Osteocyte (in vitro differentiated cells): ENCODE measurements at regions not wholly inside any gene's neighbourhood (a gene's known extent, or its start where the extent isn't known, plus 50 kb on each side); places are given as distances from the start of the nearest gene placed in this dataset.
A peak's percentile ranks its signal among the peaks of the same experiment; 100 is the strongest.

Experiments used
- DNase-seq: peaks from one replicate; pipeline ENCODE4 v3.0.0; 2021; ENCODE audit warnings: mixed read lengths; ENCODE audit not compliant: unreplicated experiment; ENCODE audit errors: extremely low spot score
- H3K27ac Mint-ChIP-seq: one replicate; pipeline ENCODE4 v1.8.0; 2021; ENCODE audit warnings: mild to moderate bottlenecking, mixed read lengths; ENCODE audit not compliant: unreplicated experiment
- H3K27me3 Mint-ChIP-seq: one replicate; pipeline ENCODE4 v1.8.0; 2021; ENCODE audit warnings: mixed read lengths; ENCODE audit not compliant: unreplicated experiment
- H3K36me3 Mint-ChIP-seq: one replicate; pipeline ENCODE4 v1.8.0; 2021; ENCODE audit warnings: mixed read lengths; ENCODE audit not compliant: unreplicated experiment
- H3K4me1 Mint-ChIP-seq: one replicate; pipeline ENCODE4 v1.8.0; 2021; ENCODE audit warnings: mixed read lengths; ENCODE audit not compliant: unreplicated experiment
- H3K4me3 Mint-ChIP-seq: one replicate; pipeline ENCODE4 v1.8.0; 2021; ENCODE audit warnings: mild to moderate bottlenecking, moderate library complexity, mixed read lengths; ENCODE audit not compliant: unreplicated experiment
- H3K9me3 Mint-ChIP-seq: one replicate; pipeline ENCODE4 v1.8.0; 2021; ENCODE audit warnings: mixed read lengths; ENCODE audit not compliant: unreplicated experiment
- TF ChIP-seq, protein P1 (sequence below): fragments of 200-600 bp; sonication (generic); IDR thresholded peaks from 2 replicates; pipeline ENCODE4 v1.5.0; 2021; ENCODE audit warnings: antibody characterized with exemption, mild to moderate bottlenecking, moderate library complexity

DNA sequence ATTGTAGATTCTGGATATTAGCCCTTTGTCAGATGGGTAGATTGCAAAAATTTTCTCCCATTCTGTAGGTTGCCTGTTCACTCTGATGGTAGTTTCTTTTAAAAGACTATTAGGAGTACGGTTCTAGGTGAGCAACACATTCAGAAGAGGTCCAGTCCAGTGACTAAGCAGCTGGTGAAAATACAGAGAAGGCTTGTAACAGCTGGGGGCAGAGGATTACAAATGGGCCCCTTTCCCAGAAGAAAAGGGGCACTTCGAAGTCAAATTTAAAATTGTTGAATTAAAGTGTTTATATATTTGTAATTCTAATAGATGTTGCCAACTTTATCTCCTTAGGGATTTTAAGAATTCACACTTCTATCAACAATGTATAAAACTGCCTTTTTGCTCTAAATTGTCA lies 720.5 kb downstream of the TLE4 start:
- H3K9me3 Mint-ChIP-seq, result peaks cover 15% of the 10 kb centered on the region
- TF ChIP-seq, protein P1, sequence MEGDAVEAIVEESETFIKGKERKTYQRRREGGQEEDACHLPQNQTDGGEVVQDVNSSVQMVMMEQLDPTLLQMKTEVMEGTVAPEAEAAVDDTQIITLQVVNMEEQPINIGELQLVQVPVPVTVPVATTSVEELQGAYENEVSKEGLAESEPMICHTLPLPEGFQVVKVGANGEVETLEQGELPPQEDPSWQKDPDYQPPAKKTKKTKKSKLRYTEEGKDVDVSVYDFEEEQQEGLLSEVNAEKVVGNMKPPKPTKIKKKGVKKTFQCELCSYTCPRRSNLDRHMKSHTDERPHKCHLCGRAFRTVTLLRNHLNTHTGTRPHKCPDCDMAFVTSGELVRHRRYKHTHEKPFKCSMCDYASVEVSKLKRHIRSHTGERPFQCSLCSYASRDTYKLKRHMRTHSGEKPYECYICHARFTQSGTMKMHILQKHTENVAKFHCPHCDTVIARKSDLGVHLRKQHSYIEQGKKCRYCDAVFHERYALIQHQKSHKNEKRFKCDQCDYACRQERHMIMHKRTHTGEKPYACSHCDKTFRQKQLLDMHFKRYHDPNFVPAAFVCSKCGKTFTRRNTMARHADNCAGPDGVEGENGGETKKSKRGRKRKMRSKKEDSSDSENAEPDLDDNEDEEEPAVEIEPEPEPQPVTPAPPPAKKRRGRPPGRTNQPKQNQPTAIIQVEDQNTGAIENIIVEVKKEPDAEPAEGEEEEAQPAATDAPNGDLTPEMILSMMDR, result no peak
- H3K4me1 Mint-ChIP-seq, result peaks cover 2% of the 10 kb centered on the region
- H3K4me3 Mint-ChIP-seq, result no peak overlapping the region
- H3K36me3 Mint-ChIP-seq, result no peaks in the 10 kb centered on the region
- DNase-seq, result no peak
- H3K27me3 Mint-ChIP-seq, result no peaks in the 10 kb centered on the region
- H3K27ac Mint-ChIP-seq, result no peak overlapping the region

DNA sequence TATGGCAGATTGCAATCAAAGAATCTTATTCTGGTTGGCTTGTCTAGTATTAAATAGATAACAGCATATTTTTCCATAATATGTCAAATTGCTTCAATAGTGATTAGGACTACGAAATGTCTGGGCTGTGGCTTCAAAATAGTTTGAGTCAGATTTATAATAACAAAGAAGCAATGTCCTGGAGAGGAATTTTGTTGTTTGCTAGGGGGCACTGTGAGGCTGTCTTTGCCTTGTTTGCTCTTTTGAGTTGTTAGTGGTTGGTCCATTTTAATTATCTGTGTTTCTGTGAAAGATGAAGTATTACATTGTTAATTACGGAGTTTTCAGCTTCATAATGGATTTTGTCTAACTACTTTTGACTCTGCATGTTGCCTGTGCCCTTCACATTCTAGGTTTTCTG lies 713.6 kb downstream of the TLE4 start:
- H3K27me3 Mint-ChIP-seq, result no peaks in the 10 kb centered on the region
- peaks cover 5% of the 10 kb centered on the region for H3K9me3 Mint-ChIP-seq
- H3K4me1 Mint-ChIP-seq, result peaks cover 6% of the 10 kb centered on the region
- no peak overlapping the region for H3K27ac Mint-ChIP-seq
- H3K4me3 Mint-ChIP-seq, result no peak overlapping the region
- DNase-seq, result no peak
- TF ChIP-seq, protein P1, result peak; percentile 59
- H3K36me3 Mint-ChIP-seq, result no peaks in the 10 kb centered on the region

DNA sequence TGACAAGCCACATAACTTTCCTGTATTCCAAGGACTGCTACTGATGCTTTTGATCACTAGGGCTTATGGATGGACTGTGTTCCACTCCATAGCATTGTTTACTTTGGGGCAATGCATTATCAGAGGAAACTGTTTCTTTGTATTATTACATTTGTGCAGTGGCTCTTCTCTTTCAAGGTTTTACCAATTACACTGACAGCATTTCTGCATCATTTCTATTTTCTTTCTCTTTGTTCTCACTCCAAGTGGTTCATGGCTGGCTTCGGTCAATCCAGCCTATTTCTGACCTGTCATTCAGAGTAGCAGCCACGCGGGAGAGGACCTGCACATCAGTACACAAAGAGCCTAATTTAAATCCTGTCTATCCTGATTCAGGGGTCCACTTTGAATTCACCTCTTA lies 711.0 kb downstream of the TLE4 start:
- Mint-ChIP-seq H3K27ac (no peak overlapping the region), H3K36me3 (no peaks in the 10 kb centered on the region), H3K4me1 (peaks cover 6% of the 10 kb centered on the region), H3K4me3 (no peak overlapping the region), H3K27me3 (no peaks in the 10 kb centered on the region), H3K9me3 (no peaks in the 10 kb centered on the region)
- DNase-seq, result no peak
- TF ChIP-seq, protein P1, result no peak

DNA sequence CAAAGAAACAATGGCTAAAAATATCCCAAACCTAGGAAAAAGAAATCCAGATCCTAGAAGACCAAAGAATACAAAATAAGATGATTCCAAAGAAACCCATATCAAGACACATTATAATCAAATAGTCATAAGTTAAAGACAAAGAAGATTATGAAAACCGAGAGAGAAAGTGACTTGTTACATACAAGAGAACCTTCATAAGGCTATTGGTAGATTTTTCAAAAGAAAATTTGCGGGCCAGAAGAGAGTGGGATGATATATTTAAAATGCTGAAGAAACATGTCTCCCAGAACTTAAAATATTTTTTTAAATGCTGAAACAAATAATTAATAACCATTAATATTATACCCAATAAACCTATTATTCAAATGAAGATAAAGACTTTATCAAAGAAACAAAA lies 687.3 kb downstream of the TLE4 start:
- Mint-ChIP-seq H3K36me3 (peaks cover 8% of the 10 kb centered on the region), H3K27ac (no peak overlapping the region), H3K4me1 (no peaks in the 10 kb centered on the region), H3K9me3 (peaks cover 43% of the 10 kb centered on the region), H3K27me3 (no peaks in the 10 kb centered on the region), H3K4me3 (no peak overlapping the region)
- TF ChIP-seq, protein P1, result no peak
- no peak for DNase-seq

DNA sequence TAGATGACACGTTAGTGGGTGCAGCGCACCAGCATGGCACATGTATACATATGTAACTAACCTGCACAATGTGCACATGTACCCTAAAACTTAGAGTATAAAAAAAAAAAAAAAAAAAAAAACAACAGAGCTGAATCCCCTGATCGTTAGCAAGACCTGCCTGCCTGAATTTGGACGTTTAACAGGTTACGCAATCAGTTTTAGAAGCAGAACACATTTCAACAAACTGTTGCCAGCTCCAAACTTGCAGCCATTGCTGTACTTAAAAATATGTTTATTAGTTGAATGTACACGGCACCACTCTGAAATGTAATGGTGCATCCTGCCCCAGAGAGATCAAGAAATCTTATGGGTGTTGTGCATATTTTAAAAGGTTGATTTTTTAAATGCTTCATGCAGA lies 680.0 kb downstream of the TLE4 start:
- Mint-ChIP-seq H3K36me3 (peaks cover 4% of the 10 kb centered on the region), H3K4me3 (no peak overlapping the region), H3K27me3 (no peaks in the 10 kb centered on the region), H3K4me1 (no peaks in the 10 kb centered on the region), H3K27ac (no peak overlapping the region), H3K9me3 (peaks cover 39% of the 10 kb centered on the region)
- TF ChIP-seq, protein P1, result no peak
- no peak for DNase-seq
